Gastroesophageal sphincter (tissue), 3 donors: ENCODE measurements at regions not wholly inside any gene's neighbourhood (a gene's known extent, or its start where the extent isn't known, plus 50 kb on each side); places are given as distances from the start of the nearest gene placed in this dataset.

Source experiments
- POLR2A ChIP-seq, 2 donors: fragments of 450-650 bp; IDR thresholded peaks; one replicate each; pipeline ENCODE4 v1.6.1; 2017; ENCODE audit warnings: antibody characterized with exemption in 2 of 2, mild to moderate bottlenecking in 2 of 2, moderate library complexity in 1 of 2
- POLR2AphosphoS5 ChIP-seq: sonication (generic); formaldehyde crosslinking; IDR thresholded peaks from one replicate; pipeline ENCODE4 v1.6.1; 2017; ENCODE audit warnings: antibody characterized with exemption
- TF ChIP-seq, protein P1 (sequence below), 4 experiments: fragments of 200-600 bp in 2 of 4; fragments of 450-650 bp in 2 of 4; sonication (generic) in 1 of 4; IDR thresholded peaks; one replicate each; pipeline ENCODE4 v1.5.1; 2017 to 2019; ENCODE audit warnings: antibody characterized with exemption in 4 of 4, mild to moderate bottlenecking in 2 of 4, moderate library complexity in 2 of 4

DNA sequence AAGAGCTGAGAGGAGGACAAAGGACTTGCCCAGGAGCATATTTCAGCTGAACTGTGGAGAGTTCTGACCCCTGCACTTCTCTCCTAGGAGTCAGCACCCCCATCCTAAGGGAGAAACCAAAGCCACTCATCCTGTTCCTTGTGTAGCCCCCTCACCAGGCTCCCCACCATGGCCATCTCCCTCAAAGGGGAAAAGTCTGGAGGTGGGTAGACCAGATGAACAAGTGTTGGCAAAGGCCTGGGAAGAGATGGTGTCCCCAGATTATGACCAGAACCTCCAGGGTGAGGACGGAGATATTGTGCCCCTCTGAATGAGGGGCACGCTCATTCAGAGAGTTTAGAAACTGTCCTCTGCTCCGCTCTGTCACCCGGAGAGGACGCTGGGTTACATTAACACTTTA lies 880.0 kb downstream of the BRD1 start:
- TF ChIP-seq, protein P1, sequence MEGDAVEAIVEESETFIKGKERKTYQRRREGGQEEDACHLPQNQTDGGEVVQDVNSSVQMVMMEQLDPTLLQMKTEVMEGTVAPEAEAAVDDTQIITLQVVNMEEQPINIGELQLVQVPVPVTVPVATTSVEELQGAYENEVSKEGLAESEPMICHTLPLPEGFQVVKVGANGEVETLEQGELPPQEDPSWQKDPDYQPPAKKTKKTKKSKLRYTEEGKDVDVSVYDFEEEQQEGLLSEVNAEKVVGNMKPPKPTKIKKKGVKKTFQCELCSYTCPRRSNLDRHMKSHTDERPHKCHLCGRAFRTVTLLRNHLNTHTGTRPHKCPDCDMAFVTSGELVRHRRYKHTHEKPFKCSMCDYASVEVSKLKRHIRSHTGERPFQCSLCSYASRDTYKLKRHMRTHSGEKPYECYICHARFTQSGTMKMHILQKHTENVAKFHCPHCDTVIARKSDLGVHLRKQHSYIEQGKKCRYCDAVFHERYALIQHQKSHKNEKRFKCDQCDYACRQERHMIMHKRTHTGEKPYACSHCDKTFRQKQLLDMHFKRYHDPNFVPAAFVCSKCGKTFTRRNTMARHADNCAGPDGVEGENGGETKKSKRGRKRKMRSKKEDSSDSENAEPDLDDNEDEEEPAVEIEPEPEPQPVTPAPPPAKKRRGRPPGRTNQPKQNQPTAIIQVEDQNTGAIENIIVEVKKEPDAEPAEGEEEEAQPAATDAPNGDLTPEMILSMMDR (IDR thresholded peaks at IDR 0.05) = no peak
- TF ChIP-seq POLR2A (IDR thresholded peaks at IDR 0.05) = no peak
- no peak for TF ChIP-seq POLR2AphosphoS5
